ENCODE measurements at regions not wholly inside any gene's neighbourhood (a gene's known extent, or its start where the extent isn't known, plus 50 kb on each side); places are given as distances from the start of the nearest gene placed in this dataset.

DNA sequence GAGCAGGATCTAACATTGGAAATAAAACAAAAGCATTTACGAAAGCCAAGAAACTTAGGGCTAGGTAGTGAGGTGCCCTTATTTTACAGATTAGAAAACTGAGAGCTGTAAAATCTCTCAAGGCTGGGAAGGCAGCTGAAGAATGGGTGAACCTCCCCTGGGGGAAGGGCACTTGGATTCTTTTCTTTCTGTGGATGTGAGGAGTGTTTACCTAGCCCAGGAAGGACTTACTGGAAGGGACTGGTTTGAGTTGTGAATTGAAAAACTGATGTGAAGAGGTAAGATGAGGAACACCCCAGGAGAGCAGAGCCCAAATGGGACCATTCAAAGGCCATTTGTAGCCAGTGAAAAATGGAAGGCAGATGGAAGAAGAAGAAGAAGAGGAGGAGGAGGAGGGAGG lies 74.7 kb upstream of the NGF start:
- DNase-seq: no peak

DNA sequence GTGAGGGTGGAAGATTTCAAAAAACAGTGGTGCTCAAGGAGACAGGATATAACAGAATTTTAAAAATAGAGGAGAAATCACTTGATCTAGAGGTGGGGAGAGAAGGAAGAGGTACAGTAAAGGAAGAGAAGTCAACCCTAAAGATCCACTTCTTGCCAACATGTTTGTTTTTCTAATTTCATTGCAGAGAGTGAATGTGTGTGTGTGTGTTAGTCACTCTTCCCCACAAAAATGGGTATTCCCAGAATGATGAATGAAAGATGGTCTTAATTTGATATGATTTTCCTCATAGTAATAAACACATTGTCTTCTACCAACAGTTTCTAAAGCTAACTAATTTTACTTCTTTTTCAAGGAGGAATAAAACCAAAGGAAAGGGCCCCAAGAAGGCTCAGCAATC lies 74.2 kb upstream of the NGF start:
- no peak for DNase-seq

DNA sequence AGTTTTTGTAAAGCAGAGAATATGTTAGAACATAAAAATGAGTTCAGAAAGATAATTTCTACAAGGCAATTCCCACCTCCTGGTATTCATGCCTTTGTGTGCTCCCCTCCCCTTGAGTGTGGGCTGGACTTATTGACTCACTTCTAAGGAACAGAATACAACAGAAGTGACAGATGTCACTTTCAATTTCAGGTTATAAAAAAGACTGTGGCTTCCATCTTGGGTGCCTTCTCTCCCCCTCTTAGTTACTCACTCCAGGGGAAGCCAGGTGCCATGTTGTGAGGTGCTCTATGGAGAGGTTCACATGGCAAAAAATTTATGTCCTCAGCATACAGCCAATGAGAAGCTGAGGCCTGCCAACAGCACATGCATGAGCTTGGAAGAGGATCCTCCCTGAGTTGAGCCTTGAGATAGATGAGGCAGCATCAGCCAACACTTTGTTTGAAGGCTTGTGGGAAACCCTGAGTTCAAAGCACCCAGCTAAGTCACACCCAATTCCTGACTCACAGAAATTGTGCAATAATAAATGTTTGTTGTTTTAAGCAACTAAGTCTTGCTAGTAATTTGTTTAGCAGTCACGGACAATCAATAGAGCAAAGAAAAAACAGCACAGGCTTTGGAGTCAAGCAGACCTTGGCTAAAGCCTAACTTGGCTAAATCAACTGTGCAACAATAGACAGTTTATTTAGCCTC lies 73.5 kb upstream of the NGF start:
- DNase-seq: no peak

DNA sequence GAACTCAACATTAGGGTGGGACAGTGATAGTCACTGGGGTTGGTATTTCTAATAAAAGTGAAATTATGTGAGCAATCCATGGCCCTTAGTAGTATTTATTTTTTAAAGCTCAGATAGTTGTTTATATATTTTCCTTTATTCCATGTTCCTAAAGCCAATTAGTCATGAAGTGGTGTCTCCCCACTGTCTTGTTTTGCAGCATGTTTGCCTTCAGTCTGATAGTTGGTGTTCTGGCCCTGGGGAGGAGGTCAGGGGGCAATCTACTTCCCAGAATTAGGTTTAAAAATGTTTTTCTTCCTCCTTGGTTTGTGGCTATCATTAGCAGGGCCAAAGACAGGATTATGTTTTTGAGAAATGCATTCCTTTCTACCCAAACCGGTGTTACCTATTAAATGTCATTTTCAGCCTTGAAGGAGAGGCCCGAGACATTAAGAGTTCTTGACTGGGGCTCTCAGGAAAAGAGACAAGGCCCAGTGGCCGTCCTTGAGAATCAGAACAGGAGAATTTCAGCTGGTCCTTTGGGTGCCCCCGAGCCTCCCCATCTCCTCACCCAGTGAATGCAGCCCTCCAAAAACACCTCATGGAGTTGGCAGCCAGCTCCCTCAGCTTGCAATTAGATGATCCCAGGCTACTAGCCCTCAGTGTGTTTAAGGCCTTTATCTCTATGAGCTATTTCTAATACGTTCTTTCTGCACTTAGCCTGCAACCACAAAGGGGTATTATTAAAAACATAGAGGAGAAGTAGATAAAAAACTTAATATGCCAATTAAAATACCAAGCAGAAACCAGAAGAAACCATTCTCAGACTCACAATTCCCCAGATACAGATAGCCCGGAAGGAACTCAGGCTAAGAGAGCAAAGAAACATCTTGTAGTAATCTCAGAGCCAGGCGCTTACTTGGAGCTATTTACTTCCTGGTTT lies 71.3 kb upstream of the NGF start:
- DNase-seq: no peak

DNA sequence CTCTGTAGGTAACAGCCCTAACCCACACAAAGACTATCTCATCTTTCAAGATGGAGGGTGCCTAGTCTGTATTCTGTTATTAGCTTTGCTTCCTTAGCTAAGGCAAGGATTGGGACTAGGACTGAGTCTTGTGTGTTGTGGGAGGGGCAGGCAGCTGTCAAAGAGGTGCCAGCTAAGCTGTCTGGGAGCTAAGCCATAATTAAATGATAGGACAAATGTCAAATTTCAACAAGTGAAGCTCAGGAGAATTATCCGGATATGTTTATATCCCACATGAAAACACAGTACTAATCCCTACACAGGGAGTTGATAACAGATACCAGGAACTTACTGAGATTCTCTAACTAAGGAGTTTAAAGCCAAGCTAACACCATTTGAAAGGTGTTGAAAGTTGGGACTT lies 70.5 kb upstream of the NGF start:
- no peak for DNase-seq

DNA sequence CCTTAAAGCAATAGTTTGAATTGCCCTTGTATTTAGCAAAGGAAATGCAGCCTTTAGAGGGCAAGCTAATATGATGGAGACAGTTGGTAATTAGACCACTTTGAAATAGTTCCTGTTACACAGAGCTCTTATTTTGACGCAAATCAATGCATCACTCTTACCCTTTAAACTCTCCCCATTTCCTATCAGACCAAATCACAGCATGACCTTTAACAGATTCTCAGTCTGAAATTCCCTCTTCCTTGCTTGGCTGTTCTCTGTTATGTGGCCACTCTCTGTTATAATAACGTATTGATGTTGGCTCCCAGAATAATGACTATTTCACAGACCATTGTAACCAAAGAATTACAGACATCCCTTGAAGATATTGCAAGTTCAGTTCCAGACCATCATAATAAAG lies 66.9 kb upstream of the NGF start:
- no peak for DNase-seq

DNA sequence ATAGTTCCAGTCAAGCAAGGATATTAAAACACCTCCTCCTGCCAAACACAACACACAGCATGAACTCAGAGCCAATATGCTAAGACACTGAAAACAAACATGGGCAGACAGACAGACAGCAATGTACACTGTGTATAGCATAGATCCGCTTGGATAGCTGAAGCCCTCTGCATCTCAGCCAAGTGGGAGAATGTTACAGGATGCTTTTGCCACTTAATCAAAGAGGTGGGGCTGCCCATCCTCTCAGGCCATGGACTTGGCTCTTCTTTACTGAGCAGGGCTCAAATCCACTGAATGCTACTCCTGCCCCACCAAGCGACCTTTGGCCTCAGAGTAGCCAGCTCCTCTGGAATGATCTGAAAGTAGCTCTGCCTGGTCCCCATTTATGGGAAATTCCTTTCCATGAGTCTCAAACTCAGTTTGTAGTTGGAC lies 64.7 kb upstream of the NGF start:
- DNase-seq: no peak

DNA sequence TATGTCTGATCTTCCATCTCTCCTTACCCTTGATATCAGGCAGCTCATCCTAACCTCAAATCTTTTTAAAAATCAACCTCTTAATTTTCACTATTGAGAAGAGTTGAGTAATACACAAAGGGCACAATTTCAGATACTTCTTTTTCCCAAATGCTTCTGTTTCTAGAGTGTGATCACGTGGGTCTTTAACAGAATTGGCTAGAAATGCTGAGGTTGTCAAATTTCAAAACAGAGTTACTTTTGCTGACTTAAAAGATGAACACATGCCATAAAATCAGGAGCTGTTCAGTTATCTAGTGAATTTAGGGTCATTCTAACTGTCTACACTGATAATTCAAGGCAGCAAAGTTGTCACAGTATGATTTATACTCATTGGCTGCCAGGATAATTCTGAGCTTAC lies 63.6 kb upstream of the NGF start:
- DNase-seq: no peak

DNA sequence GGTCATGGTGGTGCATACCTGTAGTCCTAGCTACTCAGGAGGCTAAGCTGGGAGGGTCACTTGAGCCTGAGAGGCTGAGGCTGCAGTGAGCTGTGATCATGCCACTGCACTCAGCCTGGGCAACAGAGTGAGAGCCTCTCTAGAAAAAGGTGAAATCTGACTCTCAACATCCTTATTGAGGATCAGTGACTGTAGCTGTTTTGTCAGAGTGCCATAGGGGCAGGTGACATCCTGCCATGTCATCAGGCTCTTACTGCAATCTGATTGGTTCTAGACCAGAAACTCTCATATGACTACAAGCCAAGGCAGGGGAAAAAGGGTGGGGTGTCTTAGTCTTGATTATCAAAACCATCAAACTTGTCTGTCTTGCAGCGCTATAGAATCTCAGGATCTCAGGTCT lies 62.8 kb upstream of the NGF start:
- no peak for DNase-seq

DNA sequence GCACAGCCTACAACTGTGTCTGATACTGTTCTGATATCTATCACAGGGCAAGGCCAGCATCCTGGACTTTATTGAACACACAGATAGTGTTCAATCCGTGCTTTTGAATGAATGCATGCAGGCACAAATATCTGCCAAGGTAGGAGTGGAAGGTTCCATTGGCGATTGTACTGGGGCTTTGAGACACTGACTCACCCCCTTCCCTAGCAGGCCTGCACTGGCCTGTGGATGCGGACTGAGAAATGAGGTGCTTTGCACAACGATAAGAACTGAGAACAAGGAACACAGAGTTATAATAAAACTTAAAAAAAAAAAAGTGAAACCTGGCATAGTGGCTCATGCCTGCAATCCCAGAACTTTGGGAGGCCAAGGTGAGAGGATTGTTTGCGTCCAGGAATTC lies 62.4 kb upstream of the NGF start:
- DNase-seq: no peak

DNA sequence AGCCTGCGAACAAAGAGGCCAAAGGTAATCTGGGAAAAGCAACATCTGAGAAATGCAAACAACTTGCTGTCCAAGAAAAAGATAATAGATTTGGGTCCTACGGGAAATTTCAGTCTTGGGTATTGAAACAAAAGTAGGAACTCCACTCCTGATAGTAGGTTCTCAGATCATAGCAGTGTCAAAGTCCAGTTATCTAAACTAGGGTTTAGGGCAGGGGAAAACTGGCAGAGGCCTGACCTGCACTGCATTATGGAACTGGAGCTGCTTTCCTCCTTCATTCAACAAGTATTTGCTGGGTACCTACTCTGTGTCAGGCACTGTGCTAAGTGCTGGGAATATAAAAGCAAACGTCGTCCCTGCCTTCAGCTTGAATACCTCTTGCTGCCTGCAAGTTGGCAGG lies 60.7 kb upstream of the NGF start:
- no peak for DNase-seq
